ENCODE measurements at regions not wholly inside any gene's neighbourhood (a gene's known extent, or its start where the extent isn't known, plus 50 kb on each side); places are given as distances from the start of the nearest gene placed in this dataset.
A peak's percentile ranks its signal among the peaks of the same experiment; 100 is the strongest.

- intact Hi-C loops (cut with DNase I, micrococcal nuclease) = no loop called here
- H3K4me3 Mint-ChIP-seq = no peak overlapping the region
- ATAC-seq (ENCODE audit: poor library complexity) (no peak), DNase-seq (no peak)
- H3K9me3 Mint-ChIP-seq = no peaks in the 10 kb centered on the region
- peaks cover 10% of the 10 kb centered on the region for H3K27me3 Mint-ChIP-seq
- ChIA-PET POLR2A (no interaction called here), CTCF (interaction anchor here (0.9 to 1.3 kb wide), 2 partner anchors 10 to 84 kb away, joined by 3 to 4 read pairs; no protein-coding TSS in a partner anchor)
- Histone ChIP-seq H3K9me3 (ENCODE audit: control insufficient read depth in 1 of 2, insufficient read depth in 1 of 2, low read length in 2 of 2) (no peaks in the 10 kb centered on the region), H3K27me3 (ENCODE audit: control insufficient read depth in 1 of 2, insufficient read depth in 2 of 2, low read length in 2 of 2) (no peaks in the 10 kb centered on the region), H3K27ac (ENCODE audit: low read depth in 1 of 2, low read length in 2 of 2) (no peak overlapping the region), H3K4me3 (ENCODE audit: low read length) (no peak overlapping the region), H3K4me1 (ENCODE audit: insufficient read depth, low read length) (peaks cover 9% of the 10 kb centered on the region), H3K36me3 (ENCODE audit: insufficient read depth, low read length) (no peaks in the 10 kb centered on the region)
- H3K4me1 Mint-ChIP-seq (ENCODE audit: low read depth) = peaks cover 16% of the 10 kb centered on the region
- H3K27ac Mint-ChIP-seq = no peak overlapping the region
- no peaks in the 10 kb centered on the region for H3K36me3 Mint-ChIP-seq (ENCODE audit: low read depth)
- TF ChIP-seq, protein P1, sequence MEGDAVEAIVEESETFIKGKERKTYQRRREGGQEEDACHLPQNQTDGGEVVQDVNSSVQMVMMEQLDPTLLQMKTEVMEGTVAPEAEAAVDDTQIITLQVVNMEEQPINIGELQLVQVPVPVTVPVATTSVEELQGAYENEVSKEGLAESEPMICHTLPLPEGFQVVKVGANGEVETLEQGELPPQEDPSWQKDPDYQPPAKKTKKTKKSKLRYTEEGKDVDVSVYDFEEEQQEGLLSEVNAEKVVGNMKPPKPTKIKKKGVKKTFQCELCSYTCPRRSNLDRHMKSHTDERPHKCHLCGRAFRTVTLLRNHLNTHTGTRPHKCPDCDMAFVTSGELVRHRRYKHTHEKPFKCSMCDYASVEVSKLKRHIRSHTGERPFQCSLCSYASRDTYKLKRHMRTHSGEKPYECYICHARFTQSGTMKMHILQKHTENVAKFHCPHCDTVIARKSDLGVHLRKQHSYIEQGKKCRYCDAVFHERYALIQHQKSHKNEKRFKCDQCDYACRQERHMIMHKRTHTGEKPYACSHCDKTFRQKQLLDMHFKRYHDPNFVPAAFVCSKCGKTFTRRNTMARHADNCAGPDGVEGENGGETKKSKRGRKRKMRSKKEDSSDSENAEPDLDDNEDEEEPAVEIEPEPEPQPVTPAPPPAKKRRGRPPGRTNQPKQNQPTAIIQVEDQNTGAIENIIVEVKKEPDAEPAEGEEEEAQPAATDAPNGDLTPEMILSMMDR (IDR thresholded peaks at IDR 0.05) = no peak
Observed at GRCh38 chr14:106788534-106788933, 1262.2 kb downstream of the TMEM121 start.

GRCh38 chr14:106789318-106789717 is 1262.9 kb downstream of the TMEM121 start:
- Mint-ChIP-seq H3K27ac (no peak overlapping the region), H3K9me3 (no peaks in the 10 kb centered on the region), H3K4me1 (ENCODE audit: low read depth) (peaks cover 16% of the 10 kb centered on the region), H3K27me3 (peaks cover 10% of the 10 kb centered on the region), H3K36me3 (ENCODE audit: low read depth) (no peaks in the 10 kb centered on the region), H3K4me3 (no peak overlapping the region)
- Histone ChIP-seq H3K36me3 (ENCODE audit: insufficient read depth, low read length) (no peaks in the 10 kb centered on the region), H3K4me3 (ENCODE audit: low read length) (no peak overlapping the region), H3K4me1 (ENCODE audit: insufficient read depth, low read length) (peaks cover 9% of the 10 kb centered on the region), H3K27me3 (ENCODE audit: control insufficient read depth in 1 of 2, insufficient read depth in 2 of 2, low read length in 2 of 2) (no peaks in the 10 kb centered on the region), H3K27ac (ENCODE audit: low read depth in 1 of 2, low read length in 2 of 2) (no peak overlapping the region), H3K9me3 (ENCODE audit: control insufficient read depth in 1 of 2, insufficient read depth in 1 of 2, low read length in 2 of 2) (no peaks in the 10 kb centered on the region)
- ATAC-seq (ENCODE audit: poor library complexity) (no peak), DNase-seq (no peak)
- TF ChIP-seq, protein P1 (IDR thresholded peaks at IDR 0.05) = no peak
- intact Hi-C loops (cut with DNase I, micrococcal nuclease) = no loop called here
- CTCF ChIA-PET = interaction anchor here (0.9 to 2.9 kb wide), 3 partner anchors 41 to 83 kb away, joined by 3 to 13 read pairs (median 10); no protein-coding TSS in a partner anchor
- POLR2A ChIA-PET = no interaction called here

- Mint-ChIP-seq H3K36me3 (ENCODE audit: low read depth) (no peaks in the 10 kb centered on the region), H3K9me3 (no peaks in the 10 kb centered on the region), H3K4me3 (no peak overlapping the region), H3K27ac (no peak overlapping the region), H3K27me3 (peaks cover 10% of the 10 kb centered on the region), H3K4me1 (ENCODE audit: low read depth) (peaks cover 16% of the 10 kb centered on the region)
- H3K9me3 ChIP-seq (ENCODE audit: control insufficient read depth in 1 of 2, insufficient read depth in 1 of 2, low read length in 2 of 2) = no peaks in the 10 kb centered on the region
- intact Hi-C loops (cut with DNase I, micrococcal nuclease) = no loop called here
- ChIA-PET CTCF (interaction anchor here (0.7 to 2.9 kb wide), 9 partner anchors 12 to 143 kb away, joined by 3 to 13 read pairs (median 3); no protein-coding TSS in a partner anchor), POLR2A (no interaction called here)
- DNase-seq (peak; percentile 52 to 86 (median 66)), ATAC-seq (ENCODE audit: poor library complexity) (peak; percentile 69)
- H3K36me3 ChIP-seq (ENCODE audit: insufficient read depth, low read length) = no peaks in the 10 kb centered on the region
- no peak overlapping the region for H3K27ac ChIP-seq (ENCODE audit: low read depth in 1 of 2, low read length in 2 of 2)
- H3K4me1 ChIP-seq (ENCODE audit: insufficient read depth, low read length) = peaks cover 9% of the 10 kb centered on the region
- TF ChIP-seq, protein P1 (IDR thresholded peaks at IDR 0.05) = peak; percentile 90
- H3K27me3 ChIP-seq (ENCODE audit: control insufficient read depth in 1 of 2, insufficient read depth in 2 of 2, low read length in 2 of 2) = no peaks in the 10 kb centered on the region
- H3K4me3 ChIP-seq (ENCODE audit: low read length) = no peak overlapping the region
Observed at GRCh38 chr14:106790189-106791036, 1264.0 kb downstream of the TMEM121 start.

All from CD4-positive, alpha-beta T cell (primary cell).